Effector CD4-positive, alpha-beta T cell (primary cell): ENCODE measurements at regions not wholly inside any gene's neighbourhood (a gene's known extent, or its start where the extent isn't known, plus 50 kb on each side); places are given as distances from the start of the nearest gene placed in this dataset.
"Not testable (repeated sequence)": the region's sequence is repeated elsewhere in the genome, so short reads cannot be mapped to it uniquely, and the experiment has no call there.

Experiments
- DNase-seq: peaks from one replicate; pipeline ENCODE4 v3.0.0-alpha.2; 2020

- DNase-seq = no peak
Observed at GRCh38 chr13:50235604-50236342, 220.5 kb downstream of the KCNRG start.

GRCh38 chr13:50236898-50237318, 221.7 kb downstream of the KCNRG start:
- peak; percentile 19 for DNase-seq

- no peak for DNase-seq
Observed at GRCh38 chr13:50238922-50239321, 223.7 kb downstream of the KCNRG start.

GRCh38 chr13:50241479-50241878, 226.2 kb downstream of the KCNRG start:
- no peak for DNase-seq

- DNase-seq = no peak
Observed at GRCh38 chr13:50243931-50244330, 228.7 kb downstream of the KCNRG start.

- DNase-seq = no peak
Observed at GRCh38 chr13:50244355-50244712, 229.1 kb downstream of the KCNRG start.

GRCh38 chr13:50244713-50245574, 229.7 kb downstream of the KCNRG start:
- DNase-seq = no peak

- no peak for DNase-seq
Observed at GRCh38 chr13:50247223-50247622, 232.0 kb downstream of the KCNRG start.

- no peak for DNase-seq
Observed at GRCh38 chr13:50248516-50249143, 233.4 kb downstream of the KCNRG start.

GRCh38 chr13:50249144-50249521, 233.9 kb downstream of the KCNRG start:
- DNase-seq = no peak

- DNase-seq = no peak
Observed at GRCh38 chr13:50250401-50250800, 235.2 kb downstream of the KCNRG start.

GRCh38 chr13:50255639-50256038, 240.4 kb downstream of the KCNRG start:
- no peak for DNase-seq

GRCh38 chr13:50256536-50257321, 241.5 kb downstream of the KCNRG start:
- DNase-seq = not testable (repeated sequence)

- DNase-seq = no peak
Observed at GRCh38 chr13:50257646-50258045, 242.4 kb downstream of the KCNRG start.

- DNase-seq = no peak
Observed at GRCh38 chr13:50261130-50261901, 246.1 kb downstream of the KCNRG start.

- DNase-seq = no peak
Observed at GRCh38 chr13:50267066-50267465, 251.8 kb downstream of the KCNRG start.

GRCh38 chr13:50267917-50268316, 252.7 kb downstream of the KCNRG start:
- DNase-seq = no peak

- no peak for DNase-seq
Observed at GRCh38 chr13:50268500-50268899, 253.3 kb downstream of the KCNRG start.

GRCh38 chr13:50274181-50274580, 258.9 kb downstream of the KCNRG start:
- no peak for DNase-seq

GRCh38 chr13:50275392-50276063, 260.3 kb downstream of the KCNRG start:
- no peak for DNase-seq

GRCh38 chr13:50276550-50276949, 261.3 kb downstream of the KCNRG start:
- DNase-seq = no peak
